Astrocyte (in vitro differentiated cells and primary cell): ENCODE measurements at regions not wholly inside any gene's neighbourhood (a gene's known extent, or its start where the extent isn't known, plus 50 kb on each side); places are given as distances from the start of the nearest gene placed in this dataset.

Experiments used
- DNase-seq: peaks from one replicate; pipeline ENCODE4 v3.0.0-alpha.2; 2010; ENCODE audit warnings: low read depth
- FAIRE-seq: peaks from 2 replicates; lab custom pipeline; 2011; peaks lifted over from hg19 to GRCh38; lab: Jason Lieb, UNC
- H2AFZ ChIP-seq: 2 replicates; pipeline ENCODE4 v1.6.0; 2012; ENCODE audit warnings: low read depth, low read length, inconsistent platforms
- H3K27ac ChIP-seq: 2 replicates; pipeline ENCODE4 v1.5.1; 2011; ENCODE audit warnings: low read depth, low read length, inconsistent platforms
- H3K27me3 ChIP-seq: 2 replicates; pipeline ENCODE4 v1.6.0; 2011; ENCODE audit warnings: low read length, inconsistent platforms; ENCODE audit not compliant: insufficient read depth
- H3K36me3 ChIP-seq: 2 replicates; pipeline ENCODE4 v1.5.1; 2011; ENCODE audit warnings: low read length, inconsistent platforms; ENCODE audit not compliant: insufficient read depth
- H3K4me1 ChIP-seq: 2 replicates; pipeline ENCODE4 v1.5.1; 2011; ENCODE audit warnings: low read length, inconsistent platforms; ENCODE audit not compliant: insufficient read depth
- H3K4me2 ChIP-seq: 2 replicates; pipeline ENCODE4 v1.6.0; 2012; ENCODE audit warnings: low read length, inconsistent platforms
- H3K4me3 ChIP-seq: 2 replicates; pipeline ENCODE4 v1.5.1; 2011; ENCODE audit warnings: low read depth, mild to moderate bottlenecking, low read length, inconsistent platforms; ENCODE audit not compliant: insufficient read depth
- H3K79me2 ChIP-seq: 2 replicates; pipeline ENCODE4 v1.6.0; 2012; ENCODE audit warnings: mild to moderate bottlenecking, low read length, inconsistent platforms; ENCODE audit not compliant: insufficient read depth
- H3K9ac ChIP-seq: 2 replicates; pipeline ENCODE4 v1.6.0; 2012; ENCODE audit warnings: mild to moderate bottlenecking, low read length, inconsistent platforms
- H3K9me3 ChIP-seq: 2 replicates; pipeline ENCODE4 v1.5.1; 2012; ENCODE audit warnings: low read depth, mild to moderate bottlenecking, low read length, inconsistent platforms; ENCODE audit not compliant: insufficient read depth
- H4K20me1 ChIP-seq: 2 replicates; pipeline ENCODE4 v1.6.0; 2012; ENCODE audit warnings: low read length, inconsistent platforms; ENCODE audit not compliant: insufficient read depth
- H3K27ac Mint-ChIP-seq: one replicate; pipeline ENCODE4 v1.8.0; 2021; ENCODE audit warnings: mild to moderate bottlenecking, mixed read lengths; ENCODE audit not compliant: unreplicated experiment
- H3K27me3 Mint-ChIP-seq: one replicate; pipeline ENCODE4 v1.8.0; 2021; ENCODE audit warnings: low read depth, mixed read lengths; ENCODE audit not compliant: unreplicated experiment
- H3K36me3 Mint-ChIP-seq: one replicate; pipeline ENCODE4 v1.8.0; 2021; ENCODE audit warnings: low read depth, mixed read lengths; ENCODE audit not compliant: unreplicated experiment
- H3K4me1 Mint-ChIP-seq: one replicate; pipeline ENCODE4 v1.8.0; 2021; ENCODE audit warnings: low read depth, mixed read lengths; ENCODE audit not compliant: unreplicated experiment
- H3K4me3 Mint-ChIP-seq: one replicate; pipeline ENCODE4 v1.8.0; 2021; ENCODE audit warnings: mild to moderate bottlenecking, moderate library complexity, mixed read lengths; ENCODE audit not compliant: unreplicated experiment
- H3K9me3 Mint-ChIP-seq: one replicate; pipeline ENCODE4 v1.8.0; 2021; ENCODE audit warnings: mild to moderate bottlenecking, mixed read lengths; ENCODE audit not compliant: unreplicated experiment
- EZH2 ChIP-seq: IDR thresholded peaks from 2 replicates; pipeline ENCODE4 v1.6.1; 2012; ENCODE audit warnings: mild to moderate bottlenecking, low read length, inconsistent platforms; ENCODE audit not compliant: insufficient read depth
- TF ChIP-seq, protein P1 (sequence below): IDR thresholded peaks from 2 replicates; pipeline ENCODE4 v1.5.1; 2011; ENCODE audit warnings: low read depth, mild to moderate bottlenecking, inconsistent platforms, low read length, moderate library complexity; ENCODE audit not compliant: insufficient read depth

DNA sequence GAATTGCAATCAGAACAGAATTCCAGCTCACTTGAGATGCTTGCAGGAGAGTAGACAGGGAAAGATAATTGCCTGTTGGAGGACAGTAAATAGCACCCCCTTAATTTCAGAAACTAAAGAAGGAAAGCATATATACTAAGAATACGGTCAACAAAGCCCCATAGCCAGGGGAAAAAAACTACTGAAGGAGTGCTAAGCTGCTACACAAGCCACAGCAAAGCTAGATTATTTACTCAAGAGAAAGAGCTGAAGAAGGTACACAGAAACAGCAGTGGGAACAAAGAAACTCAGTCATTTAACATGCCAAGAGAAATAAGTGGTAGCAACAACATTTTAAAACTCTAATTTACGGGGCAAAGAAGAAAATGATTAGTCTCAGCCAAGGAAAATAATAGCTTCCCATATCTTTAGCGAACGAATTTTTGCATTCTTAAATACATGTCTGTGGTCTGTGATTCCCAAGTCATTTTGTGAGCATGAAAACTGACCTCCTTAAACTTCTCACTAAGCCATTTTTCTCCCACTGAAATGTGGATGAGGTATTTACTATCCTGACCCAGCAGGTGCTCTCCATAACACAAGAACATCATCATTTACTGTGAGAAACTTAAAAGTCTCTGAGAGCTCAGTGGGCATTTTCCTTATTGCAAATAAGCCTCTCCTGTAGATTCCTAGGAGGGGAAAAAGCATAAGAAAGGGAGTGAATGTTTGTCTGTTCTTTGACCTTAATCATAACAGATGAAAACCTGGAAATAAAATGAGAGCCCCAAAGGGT is 196.0 kb downstream of the PAX3 start:
- Mint-ChIP-seq H3K4me3 (no peak overlapping the region), H3K27me3 (peaks cover 4% of the 10 kb centered on the region), H3K4me1 (peaks cover 5% of the 10 kb centered on the region), H3K9me3 (no peaks in the 10 kb centered on the region), H3K36me3 (no peaks in the 10 kb centered on the region), H3K27ac (no peak overlapping the region)
- peaks cover 3% of the 10 kb centered on the region for H3K27me3 ChIP-seq
- H4K20me1 ChIP-seq, result no peaks in the 10 kb centered on the region
- H3K79me2 ChIP-seq, result no peaks in the 10 kb centered on the region
- DNase-seq, result peak; percentile 80
- TF ChIP-seq, protein P1, sequence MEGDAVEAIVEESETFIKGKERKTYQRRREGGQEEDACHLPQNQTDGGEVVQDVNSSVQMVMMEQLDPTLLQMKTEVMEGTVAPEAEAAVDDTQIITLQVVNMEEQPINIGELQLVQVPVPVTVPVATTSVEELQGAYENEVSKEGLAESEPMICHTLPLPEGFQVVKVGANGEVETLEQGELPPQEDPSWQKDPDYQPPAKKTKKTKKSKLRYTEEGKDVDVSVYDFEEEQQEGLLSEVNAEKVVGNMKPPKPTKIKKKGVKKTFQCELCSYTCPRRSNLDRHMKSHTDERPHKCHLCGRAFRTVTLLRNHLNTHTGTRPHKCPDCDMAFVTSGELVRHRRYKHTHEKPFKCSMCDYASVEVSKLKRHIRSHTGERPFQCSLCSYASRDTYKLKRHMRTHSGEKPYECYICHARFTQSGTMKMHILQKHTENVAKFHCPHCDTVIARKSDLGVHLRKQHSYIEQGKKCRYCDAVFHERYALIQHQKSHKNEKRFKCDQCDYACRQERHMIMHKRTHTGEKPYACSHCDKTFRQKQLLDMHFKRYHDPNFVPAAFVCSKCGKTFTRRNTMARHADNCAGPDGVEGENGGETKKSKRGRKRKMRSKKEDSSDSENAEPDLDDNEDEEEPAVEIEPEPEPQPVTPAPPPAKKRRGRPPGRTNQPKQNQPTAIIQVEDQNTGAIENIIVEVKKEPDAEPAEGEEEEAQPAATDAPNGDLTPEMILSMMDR, result no peak
- TF ChIP-seq EZH2, result no peak
- H3K4me3 ChIP-seq, result no peak overlapping the region
- H3K27ac ChIP-seq, result no peak overlapping the region
- H3K9me3 ChIP-seq, result no peaks in the 10 kb centered on the region
- no peaks in the 10 kb centered on the region for H3K4me1 ChIP-seq
- no peaks in the 10 kb centered on the region for H3K36me3 ChIP-seq
- H2AFZ ChIP-seq, result no peak overlapping the region
- FAIRE-seq, result no peak
- no peak overlapping the region for H3K9ac ChIP-seq
- no peak overlapping the region for H3K4me2 ChIP-seq

DNA sequence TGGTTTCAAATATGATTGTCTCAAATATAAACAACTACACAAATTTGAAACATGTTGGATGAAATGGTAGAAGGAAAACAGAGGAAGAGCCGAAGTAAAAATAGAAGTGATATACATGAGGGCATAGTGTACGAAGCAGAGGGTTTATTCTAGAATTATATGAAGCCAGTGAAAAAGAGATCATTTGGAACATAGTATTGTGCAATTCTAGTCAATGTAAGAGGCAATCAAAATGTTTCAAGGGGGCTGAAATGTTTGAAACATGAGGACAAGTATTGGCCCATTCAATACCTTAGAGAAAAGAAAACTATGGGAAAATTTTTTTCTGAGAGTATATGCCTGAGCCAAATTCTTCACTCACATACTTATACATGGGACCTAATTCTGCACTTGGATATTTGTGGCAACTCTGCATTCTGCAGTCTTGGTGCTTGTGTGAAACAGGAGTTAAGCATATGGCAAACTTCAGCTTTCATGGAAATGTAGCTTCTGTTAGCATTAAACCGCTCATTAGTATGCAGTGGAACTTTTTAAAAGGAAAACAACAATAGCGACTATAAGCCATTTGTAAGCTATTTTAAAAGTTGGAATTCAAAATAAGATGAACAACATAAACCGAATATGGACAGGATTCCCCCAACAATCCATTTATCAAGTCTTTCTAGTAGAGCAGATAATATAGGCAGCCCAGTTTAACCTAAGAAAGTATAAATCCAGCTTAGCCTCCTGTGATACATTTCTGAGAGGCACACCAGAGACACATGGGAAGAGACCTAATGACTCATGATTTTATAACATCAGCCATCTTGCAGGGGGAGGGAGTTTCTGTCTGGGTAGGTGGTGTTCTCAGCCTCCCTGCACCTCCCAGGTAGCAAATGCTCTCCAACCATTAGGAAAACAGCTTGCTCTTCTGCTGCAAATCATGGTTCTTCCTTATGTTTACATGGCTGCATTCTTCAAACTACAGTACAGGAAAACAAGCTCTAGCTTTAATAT is 197.8 kb downstream of the PAX3 start:
- Histone ChIP-seq H3K4me2 (no peak overlapping the region), H3K27ac (no peak overlapping the region), H3K9ac (no peak overlapping the region), H3K79me2 (no peaks in the 10 kb centered on the region), H3K4me3 (no peak overlapping the region), H4K20me1 (no peaks in the 10 kb centered on the region), H2AFZ (no peak overlapping the region), H3K4me1 (no peaks in the 10 kb centered on the region), H3K9me3 (no peaks in the 10 kb centered on the region), H3K27me3 (peaks cover 3% of the 10 kb centered on the region), H3K36me3 (no peaks in the 10 kb centered on the region)
- H3K4me1 Mint-ChIP-seq, result peaks cover 5% of the 10 kb centered on the region
- H3K27me3 Mint-ChIP-seq, result peaks cover 4% of the 10 kb centered on the region
- FAIRE-seq, result no peak
- no peak overlapping the region for H3K4me3 Mint-ChIP-seq
- no peak overlapping the region for H3K27ac Mint-ChIP-seq
- no peak for DNase-seq
- H3K9me3 Mint-ChIP-seq, result no peaks in the 10 kb centered on the region
- H3K36me3 Mint-ChIP-seq, result no peaks in the 10 kb centered on the region
- TF ChIP-seq, protein P1, result no peak
- no peak for TF ChIP-seq EZH2
